CD4-positive, alpha-beta T cell treated with Interleukin-4 for 4 hours (primary cell): ENCODE measurements at regions not wholly inside any gene's neighbourhood (a gene's known extent, or its start where the extent isn't known, plus 50 kb on each side); places are given as distances from the start of the nearest gene placed in this dataset.

Experiments
- DNase-seq: peaks from one replicate; pipeline ENCODE4 v3.0.0-alpha.2; 2020

DNA sequence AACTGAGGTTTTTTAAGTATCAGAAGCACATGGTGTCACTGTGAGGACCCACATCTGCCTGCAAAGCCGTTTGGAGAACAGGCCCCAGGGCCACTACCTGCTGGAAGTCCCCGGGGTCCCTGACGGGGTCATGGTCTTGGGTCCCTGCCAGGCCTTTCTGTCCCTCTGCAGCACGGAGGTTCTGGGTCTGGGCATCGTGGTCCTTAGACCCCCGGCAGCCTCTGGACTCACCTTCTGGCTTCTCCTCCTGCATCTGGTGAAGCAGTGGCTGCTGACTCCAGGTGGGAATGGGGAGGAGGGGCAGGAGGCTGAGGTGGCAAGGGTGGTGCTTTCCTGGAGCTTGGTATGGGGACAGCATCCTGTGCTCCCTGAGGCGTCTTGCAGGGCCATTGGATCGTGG is 198.6 kb downstream of the TEX29 start:
- DNase-seq, result no peak

DNA sequence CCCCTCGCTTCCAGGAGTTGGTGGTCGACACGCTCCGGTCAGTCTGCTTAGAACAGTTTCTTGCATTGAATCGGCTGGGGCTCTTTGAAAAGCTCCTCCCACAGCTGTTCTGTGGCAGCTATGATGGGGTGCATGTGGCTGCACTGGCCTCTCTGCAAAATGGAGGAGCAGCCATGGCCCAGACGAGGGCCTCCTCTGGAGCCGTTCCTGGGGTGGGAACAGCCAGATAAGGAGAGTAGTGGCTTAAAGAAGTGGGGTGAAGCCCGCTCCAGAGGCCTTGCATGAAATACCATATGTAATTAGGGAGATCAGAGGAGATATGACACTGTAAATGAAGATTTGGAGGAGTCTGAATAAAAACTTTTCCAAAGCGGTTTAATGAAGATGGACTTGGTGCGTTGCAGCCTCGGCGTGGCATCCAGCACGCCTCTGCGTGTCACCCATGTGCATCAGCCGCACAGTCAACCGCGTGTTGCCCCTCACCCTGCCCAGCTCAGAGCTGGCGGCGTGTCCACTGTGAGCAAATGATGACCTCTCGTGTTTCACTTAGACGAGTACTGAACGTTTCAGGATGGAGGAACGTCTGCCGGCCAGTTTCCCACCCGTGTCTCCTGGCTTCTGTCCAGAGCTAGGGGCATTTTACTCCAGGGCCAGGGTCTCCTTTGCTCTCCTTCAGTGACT is 199.2 kb downstream of the TEX29 start:
- no peak for DNase-seq

DNA sequence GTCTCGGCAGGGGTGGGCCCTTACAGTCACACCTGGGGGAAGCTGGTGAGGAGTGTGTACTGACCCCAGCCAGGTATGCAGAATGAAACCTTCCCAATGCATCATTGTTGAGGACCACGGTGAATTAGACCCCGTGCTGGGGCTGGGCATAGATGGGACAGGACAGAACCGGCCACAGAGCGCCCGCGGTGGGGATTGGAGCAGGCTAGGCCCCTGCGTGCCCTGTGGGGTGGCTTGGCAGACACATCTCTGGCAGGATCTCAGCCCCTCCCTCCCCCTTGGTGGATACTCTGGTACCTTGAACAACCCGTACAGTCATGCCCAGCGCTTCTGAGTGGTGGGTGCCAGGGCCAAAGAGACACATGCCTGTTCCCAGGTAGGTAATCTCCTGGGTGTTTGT is 200.6 kb downstream of the TEX29 start:
- no peak for DNase-seq

DNA sequence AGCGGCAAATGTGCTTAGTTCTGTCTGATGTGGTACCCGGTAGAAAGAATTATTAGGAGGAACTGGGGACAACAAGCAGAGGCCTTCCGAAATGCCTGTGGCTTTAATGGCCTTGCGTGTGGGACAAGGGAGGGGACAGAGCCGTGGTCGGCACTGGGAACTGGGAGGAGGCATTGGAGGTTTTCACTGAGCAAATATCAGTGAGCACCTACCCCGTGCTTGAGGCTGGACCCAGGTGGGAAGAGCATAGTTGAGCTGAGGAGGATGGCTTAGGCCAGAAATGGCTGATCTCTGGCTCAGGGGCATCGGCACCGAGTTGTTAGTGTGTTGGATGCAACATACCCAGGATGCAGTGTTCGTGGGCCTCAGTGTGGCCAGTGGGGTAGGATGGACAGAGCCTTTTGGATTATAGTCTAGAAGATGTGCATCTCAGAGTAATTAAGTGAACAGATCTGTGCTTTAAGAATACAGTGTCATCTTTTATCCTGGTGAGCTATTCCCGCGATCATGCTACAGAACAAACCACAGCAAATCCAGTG is 201.3 kb downstream of the TEX29 start:
- DNase-seq, result no peak

DNA sequence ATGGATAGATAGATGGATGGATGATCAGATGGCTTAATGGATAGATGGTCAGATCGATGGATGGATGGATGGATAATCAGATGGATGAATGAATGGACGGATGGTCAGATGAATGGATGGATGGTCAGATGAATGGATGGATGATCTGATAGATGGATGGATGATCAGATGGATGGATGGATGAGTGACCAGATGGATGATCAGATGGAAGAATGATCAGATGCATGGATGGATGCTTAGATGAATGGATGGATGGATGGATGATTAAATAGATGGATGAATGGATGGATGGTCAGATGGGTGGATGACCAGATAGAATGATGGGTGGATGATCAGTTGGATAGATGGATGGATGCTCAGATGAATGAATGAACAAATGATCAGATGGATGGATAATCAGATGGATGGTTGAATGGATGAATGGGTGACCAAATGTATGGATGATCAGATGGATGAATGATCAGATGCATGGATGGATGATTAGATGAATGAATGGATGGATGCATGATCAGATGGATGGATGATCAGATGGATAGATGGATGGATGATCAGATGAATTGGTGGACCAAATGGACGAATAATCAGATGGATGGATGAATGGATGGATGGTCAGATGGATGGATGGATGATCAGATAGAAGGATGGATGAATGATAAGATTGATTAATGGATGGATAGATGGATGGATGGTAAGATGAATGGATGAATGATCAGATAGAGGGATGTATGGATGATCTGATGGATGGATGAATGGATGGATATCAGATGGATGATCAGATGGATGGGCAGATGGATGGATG is 205.1 kb downstream of the TEX29 start:
- no peak for DNase-seq

DNA sequence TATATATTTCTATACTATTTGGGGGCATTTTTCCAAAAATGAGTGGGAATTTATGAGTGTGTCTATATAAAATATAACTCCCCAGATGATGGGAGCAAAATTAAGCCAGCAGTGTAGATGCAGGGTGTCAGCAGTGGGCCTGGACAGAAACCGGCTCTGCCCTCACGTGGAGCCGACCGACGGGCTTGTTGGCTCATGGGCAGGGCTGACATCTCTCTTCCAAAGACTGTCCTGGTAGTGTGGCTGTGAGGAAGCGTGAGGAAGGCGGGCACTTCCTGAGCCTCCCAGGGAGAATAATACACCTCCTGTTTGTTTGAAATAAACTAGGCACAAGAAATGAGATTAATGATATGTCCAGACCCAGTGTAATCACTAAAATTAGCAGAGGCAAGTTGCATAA is 206.5 kb downstream of the TEX29 start:
- no peak for DNase-seq

DNA sequence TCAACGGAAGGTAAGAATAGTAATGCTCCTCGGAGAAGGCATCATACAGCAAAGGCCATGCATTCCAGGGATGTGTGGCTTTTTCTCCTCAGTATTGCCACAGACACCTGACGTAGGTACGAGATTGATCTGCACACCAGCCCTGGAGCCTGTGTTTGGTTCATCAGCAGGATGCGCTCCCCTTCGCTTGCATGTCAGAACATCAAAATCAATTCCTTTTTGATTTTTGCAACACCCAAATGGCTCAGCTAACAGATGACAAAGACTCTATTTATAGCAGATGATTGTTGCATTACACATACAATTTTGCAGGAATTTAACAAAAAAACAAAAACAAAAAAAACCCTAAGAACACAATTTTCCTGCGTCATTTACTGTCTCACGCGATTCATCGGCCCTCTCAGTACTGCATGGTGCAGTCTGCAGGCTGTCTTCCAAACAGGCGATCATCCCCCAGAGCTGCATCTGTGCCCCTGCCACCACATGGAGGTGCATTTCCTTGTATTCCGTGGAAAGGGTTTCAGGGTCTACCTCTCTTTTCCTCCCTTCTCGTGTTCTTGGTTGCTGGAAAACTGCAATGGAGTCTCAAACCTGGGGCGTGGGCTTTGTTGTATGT is 207.3 kb downstream of the TEX29 start:
- DNase-seq, result no peak

DNA sequence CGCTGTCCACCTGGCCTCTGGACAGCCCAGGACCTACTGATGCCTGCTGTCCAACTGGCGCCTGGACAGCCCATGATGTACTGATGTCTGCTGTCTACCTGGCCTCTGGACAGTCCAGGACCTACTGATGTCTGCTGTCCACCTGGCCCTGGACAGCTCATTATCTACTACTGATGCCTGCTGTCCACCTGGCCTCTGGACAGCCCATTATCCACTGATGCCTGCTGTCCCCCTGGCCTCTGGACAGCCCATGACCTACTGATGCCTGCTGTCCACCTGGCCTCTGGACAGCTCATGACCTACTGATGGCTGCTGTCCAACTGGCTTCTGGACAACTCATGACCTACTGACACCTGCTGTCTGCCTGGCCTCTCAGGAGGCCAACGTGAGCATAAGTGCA is 208.1 kb downstream of the TEX29 start:
- no peak for DNase-seq

DNA sequence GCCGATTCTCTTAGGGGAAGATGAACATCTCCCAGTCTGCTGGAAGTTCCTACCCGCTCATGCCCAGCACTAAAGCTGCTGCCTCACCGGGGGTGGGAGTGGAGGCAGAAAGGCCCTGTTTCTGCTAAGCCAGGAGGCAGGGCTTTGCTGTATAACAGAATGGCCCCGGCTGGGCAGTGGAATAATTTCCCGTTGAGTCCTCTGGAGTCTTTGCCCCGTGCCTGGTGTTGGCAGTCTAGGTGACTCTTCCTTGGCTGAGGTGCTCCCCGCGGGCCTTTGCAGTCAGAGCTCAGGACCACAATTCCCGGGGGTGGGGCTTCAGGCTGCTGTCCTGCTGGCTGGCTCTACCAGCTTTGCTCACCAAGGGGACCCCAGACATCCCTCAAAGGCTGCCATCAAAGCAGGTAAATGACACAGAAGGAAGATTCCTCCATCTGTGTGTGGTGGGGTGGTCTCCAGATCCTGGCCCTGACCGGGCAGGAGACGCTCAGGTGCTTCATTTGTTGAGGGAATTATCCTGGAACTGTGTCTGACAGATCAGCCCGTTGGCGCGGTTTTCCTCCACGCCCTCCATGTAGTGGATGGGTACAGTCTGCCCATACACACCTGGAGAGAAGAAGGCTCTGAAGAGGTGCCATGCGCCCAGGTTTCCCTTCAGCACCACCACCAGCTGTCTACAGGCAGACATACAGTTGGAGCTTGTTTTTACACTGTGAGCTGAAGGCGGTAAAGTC is 209.9 kb downstream of the TEX29 start:
- DNase-seq, result no peak

DNA sequence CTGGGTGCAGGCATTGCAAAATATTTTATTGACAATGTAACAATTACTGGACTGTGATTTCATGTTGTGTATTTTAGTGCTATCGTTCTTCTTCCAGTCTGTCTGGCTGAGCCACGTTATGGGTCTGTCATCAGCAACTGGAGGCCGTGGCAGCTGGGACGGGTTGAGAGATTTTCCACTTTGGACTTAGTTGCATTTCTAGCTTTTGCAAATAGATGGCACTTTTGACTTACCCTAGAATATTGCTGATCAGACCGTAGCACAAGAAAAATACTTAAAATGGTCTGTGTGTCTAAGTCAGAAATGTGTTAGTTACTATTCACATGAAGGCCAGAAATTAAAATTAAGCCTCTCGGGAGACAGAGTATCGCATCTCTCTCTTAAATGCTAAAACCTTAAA is 211.1 kb downstream of the TEX29 start:
- no peak for DNase-seq

DNA sequence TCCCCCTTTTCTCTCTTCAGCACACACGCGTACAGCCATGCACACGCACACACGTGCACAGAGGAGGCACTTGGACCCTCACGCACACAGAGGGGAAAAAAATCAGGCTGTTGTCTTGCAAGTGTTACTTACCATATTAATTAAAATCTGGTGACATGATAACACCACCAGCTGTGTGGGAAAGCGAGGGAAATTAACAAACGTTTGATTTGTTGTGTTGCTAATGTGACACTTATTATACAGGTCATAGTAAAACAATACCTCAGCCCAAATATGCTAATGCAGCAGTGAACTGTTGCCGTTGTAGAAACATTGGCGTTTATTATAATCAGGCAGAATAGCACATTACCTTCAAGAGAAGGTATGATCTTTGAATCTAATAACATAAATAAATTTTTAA is 211.7 kb downstream of the TEX29 start:
- DNase-seq, result no peak

DNA sequence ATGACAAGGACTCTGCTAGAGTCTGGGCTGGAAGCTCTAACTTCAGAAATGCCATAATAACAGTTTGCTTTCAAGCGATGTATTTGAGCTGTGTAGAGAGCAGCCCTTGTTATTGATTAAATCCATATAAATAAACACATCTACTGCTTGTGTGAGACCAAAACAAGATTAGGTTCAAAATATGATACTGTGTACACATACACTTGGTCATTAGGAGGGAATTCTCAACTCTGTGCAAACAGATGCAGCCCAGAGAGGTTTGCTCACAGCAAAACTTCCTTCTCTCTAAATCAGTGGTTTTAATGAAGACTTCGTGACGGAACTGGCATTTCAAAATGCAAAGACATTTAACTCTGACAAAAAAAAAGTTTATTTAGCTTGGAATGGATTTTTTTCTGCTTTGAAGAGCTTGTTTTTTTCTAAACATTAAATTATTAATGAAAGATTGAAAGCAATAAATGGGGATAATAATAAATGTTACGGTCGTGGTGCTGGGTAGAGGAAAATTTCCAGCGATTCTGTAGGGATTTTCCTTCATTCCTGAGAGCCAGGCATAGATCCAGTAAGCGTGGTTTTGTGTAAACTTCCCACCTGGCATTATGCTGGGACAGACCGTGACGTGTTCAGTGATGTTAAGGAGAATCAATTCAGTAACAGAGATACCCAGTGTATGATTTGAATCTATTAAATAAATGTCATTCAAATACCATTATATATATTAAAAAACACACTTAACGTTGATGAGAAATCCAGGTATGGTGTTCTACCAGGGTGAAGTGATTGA is 213.7 kb downstream of the TEX29 start:
- DNase-seq, result no peak

DNA sequence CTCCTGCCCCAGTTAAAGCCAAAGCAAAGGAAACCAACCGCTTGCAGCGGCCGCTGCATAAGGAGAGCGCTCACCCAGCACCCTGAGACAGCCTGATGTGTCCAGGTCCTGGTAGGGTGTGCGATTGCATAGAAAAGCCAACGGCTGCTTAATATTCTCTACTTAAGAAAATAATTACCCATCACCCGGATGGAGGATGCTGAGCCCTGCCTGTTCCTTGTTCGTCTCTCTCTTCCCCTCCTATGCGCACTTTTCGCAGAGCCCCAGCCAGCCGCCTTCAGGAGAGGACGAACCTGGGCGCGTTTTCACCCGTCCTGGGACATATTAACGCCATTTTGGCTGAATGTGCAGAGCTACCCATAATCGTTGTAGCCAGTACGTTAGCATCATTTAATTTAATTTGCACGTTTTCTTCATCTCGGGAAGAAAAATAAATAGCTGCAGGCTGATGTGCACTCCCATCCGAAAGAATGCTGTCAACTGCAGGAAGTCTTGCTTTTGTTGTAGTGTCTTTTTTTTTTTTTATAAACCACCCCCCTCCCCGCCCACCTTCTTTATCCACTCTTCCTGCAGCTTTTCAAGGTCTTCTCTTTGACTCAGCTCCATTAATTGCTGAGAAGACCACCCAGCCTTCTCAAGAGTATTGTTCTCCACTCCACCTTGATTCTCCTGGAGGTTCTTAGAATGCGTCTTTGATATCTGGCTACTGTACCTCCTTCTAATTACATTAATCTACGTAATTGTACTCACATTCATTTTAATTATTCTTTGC is 214.5 kb downstream of the TEX29 start:
- DNase-seq, result no peak

DNA sequence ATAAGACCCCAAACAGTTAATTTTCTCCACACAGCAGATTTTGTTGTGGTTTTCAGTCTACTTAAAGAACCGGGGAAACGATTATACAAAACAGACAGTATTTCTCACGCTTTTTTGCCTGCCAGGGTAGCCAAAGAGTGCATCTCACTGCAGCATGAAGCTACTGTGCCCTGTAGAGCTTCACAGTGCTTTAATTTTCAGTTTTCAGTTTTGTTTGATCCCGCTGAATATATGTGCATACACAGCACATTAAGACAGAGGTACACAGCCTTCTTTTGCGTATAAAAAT is 215.0 kb downstream of the TEX29 start:
- DNase-seq, result no peak

DNA sequence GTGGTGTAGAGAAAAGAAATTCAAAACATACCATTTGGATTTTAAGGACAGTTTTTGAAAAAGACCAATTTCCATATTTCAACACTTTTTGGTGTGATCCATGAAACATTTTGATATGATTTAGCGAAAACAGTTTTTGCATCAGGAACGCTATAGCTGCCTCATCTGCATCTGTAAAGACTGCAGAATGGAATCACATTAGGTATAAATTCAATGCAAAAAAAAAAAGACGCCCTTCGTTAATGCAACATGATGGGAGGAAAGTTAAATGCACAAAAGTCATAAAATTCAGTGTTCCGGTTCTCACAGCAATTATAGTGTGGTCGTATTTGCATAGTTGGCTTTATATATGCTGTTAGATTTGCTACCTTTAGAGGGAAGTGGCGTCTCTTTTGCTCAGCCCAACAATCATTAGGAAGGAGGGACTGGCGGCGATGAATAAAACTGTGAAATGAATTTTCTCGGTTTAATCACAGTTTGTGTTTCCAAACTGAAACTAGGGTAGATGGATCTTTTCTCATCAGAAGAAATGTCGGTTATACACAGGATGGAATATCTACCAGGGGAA is 215.7 kb downstream of the TEX29 start:
- DNase-seq, result no peak

DNA sequence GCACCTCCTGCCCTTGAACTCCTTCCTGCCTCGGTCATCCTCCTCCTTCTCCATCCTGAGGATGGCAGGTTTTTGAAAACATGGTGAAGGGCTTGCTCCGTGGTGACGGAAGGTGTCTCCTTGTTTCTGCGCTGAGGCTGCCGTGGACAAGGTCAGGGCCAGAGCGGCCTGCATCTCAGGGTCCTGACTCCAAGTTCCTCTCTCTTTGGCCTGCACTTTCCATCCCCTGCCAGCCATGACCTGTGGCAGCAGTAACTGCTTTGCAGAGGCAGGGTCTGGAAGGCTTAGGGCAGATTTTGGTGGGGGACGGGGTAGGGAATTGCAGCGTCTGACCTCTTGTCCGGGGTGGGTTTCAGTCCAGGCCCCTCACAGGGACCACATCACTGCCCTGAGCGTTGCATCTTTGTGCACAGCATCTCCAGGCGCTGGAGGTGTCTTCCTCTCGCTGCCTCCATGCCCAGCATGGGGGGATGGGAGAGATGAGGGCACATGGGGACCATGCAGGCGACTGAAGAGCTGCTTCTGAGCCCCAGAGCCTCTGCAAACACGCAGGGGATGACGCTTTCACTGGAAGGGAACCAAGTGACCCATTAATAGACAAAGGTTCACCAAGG is 216.8 kb downstream of the TEX29 start:
- no peak for DNase-seq

DNA sequence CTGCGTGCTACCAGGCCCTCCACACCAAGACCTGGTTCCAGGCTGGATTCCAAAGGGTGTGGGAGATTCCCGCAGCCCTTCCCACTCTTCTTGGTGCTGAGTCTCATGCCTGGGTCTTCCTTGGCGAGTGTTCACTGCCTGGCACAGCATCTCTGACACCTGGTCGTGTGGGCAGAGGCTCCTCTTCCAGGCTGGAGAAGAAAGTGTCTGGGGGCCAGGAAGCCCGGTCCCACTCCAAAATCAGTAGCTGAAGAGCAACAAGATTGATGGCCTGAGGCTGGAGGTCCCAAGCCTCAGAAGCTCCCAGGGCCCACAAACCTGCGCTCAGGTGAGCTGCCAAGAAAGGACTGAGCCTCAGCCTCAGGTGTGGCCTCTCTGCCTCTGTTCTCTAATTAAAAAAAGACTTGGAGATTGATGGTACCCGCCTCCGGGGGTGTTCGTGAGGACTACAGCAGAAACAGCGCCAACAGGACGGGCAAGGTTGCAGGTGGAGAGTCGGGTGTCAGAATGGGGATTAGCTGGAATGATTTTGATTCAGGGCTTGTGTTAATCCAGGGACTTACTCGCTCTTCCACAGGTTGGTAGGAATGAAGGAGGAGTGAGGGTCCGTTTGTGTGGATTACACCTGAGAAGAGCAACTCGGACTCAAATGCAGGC is 217.5 kb downstream of the TEX29 start:
- no peak for DNase-seq

DNA sequence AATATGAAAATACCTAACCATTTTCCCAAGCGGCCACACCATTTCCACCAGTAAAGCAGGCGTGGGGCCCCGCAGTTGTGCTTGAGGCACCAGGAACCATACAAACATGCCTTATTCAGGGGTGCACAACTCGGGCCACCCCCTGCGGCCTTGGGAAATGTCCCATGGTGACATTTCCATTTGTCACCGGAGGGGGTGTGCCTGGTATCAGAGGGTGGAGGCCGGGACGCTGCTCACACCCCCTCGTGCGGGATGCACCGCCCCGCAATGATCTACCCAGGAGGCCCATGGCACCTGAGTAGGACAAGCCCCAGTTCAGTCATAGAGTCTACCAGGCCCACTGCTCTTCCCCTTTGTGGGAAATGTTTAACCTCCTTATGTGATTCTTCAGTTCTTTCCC is 218.8 kb downstream of the TEX29 start:
- no peak for DNase-seq

DNA sequence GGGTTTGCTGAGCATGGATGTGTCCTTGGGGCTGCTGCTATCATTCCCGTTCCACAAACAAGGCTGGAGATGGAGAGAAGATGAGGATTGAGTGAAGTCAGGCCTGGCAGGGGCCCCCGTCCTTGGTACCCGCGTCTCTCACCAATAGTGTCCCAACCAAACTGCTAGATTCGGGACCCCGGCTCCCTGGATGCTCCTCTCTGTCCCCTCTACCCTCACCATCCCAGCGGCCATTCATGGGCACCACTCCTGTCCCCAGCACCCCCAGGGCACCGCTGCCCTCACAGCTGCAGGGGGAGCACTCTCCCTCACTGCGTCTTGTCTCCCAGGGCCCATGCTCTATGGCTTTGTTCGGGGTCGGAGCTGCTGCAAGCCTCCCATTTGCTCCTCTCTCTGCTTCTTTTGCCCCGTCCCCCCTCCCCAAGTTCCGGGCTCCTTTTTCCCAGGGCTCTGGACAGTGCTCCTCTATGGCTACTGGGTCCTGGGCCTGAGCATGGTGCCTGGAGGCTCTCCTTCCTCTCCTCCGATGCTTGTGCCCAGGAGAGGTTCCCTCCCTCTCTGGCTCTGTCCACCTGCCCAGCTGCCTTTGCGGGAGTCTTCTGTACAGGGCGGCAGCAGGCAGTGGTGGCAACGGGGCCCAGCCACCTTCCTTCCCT is 219.5 kb downstream of the TEX29 start:
- no peak for DNase-seq

DNA sequence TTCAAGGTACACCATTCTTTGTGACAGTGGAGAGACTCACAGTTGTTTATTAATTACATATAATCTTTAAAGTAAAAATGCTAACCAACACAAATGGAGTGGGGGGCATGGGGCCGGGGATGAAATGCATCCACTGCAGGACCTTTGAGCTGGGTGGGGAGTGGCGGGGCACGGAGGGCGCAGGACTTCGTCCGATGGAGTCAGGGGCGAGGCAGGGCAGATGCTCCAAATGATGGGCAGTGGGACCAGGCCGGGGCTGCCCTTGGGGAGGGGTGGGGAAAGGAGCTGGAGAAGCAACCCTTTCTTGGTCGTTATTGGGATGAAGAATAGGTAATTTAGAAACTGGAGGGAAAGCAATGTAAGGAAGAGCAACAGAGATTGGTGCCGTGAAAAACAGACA is 220.0 kb downstream of the TEX29 start:
- no peak for DNase-seq
